ENCODE measurements at regions not wholly inside any gene's neighbourhood (a gene's known extent, or its start where the extent isn't known, plus 50 kb on each side); places are given as distances from the start of the nearest gene placed in this dataset.
A peak's percentile ranks its signal among the peaks of the same experiment; 100 is the strongest.
"Not testable (repeated sequence)": the region's sequence is repeated elsewhere in the genome, so short reads cannot be mapped to it uniquely, and the experiment has no call there.

- DNase-seq: not testable (repeated sequence)
Observed at GRCh38 chr7:142636107-142636506, 113.2 kb upstream of the PRSS1 start.

GRCh38 chr7:142632271-142633134, 116.8 kb upstream of the PRSS1 start:
- peak; percentile 29 for DNase-seq

- no peak for DNase-seq
Observed at GRCh38 chr7:142629588-142630260, 119.5 kb upstream of the PRSS1 start.

- DNase-seq: no peak
Observed at GRCh38 chr7:142628945-142629344, 120.3 kb upstream of the PRSS1 start.

- DNase-seq: not testable (repeated sequence)
Observed at GRCh38 chr7:142627223-142627622, 122.0 kb upstream of the PRSS1 start.

GRCh38 chr7:142626420-142627035, 122.7 kb upstream of the PRSS1 start:
- peak; percentile 31 for DNase-seq

GRCh38 chr7:142625216-142625615, 124.1 kb upstream of the PRSS1 start:
- DNase-seq: not testable (repeated sequence)

- DNase-seq: no peak
Observed at GRCh38 chr7:142620402-142620801, 128.9 kb upstream of the PRSS1 start.

GRCh38 chr7:142618655-142619351, 130.5 kb upstream of the PRSS1 start:
- no peak for DNase-seq

GRCh38 chr7:142616842-142617241, 132.4 kb upstream of the PRSS1 start:
- no peak for DNase-seq

GRCh38 chr7:142616121-142616643, 133.1 kb upstream of the PRSS1 start:
- DNase-seq: no peak

- no peak for DNase-seq
Observed at GRCh38 chr7:142615508-142615907, 133.8 kb upstream of the PRSS1 start.

GRCh38 chr7:142614116-142614515, 135.2 kb upstream of the PRSS1 start:
- DNase-seq: no peak

GRCh38 chr7:142612237-142612881, 136.9 kb upstream of the PRSS1 start:
- no peak for DNase-seq

- DNase-seq: no peak
Observed at GRCh38 chr7:142611566-142612236, 137.6 kb upstream of the PRSS1 start.

- DNase-seq: no peak
Observed at GRCh38 chr7:142608630-142609428, 140.4 kb upstream of the PRSS1 start.

GRCh38 chr7:142607351-142607750, 141.9 kb upstream of the PRSS1 start:
- no peak for DNase-seq

GRCh38 chr7:142606081-142606480, 143.2 kb upstream of the PRSS1 start:
- DNase-seq: no peak

- no peak for DNase-seq
Observed at GRCh38 chr7:142604671-142605070, 144.6 kb upstream of the PRSS1 start.

- DNase-seq: no peak
Observed at GRCh38 chr7:142603870-142604448, 145.3 kb upstream of the PRSS1 start.

- no peak for DNase-seq
Observed at GRCh38 chr7:142602756-142603155, 146.5 kb upstream of the PRSS1 start.

Data from activated CD4-positive, alpha-beta T cell treated with anti-CD3 and anti-CD28 coated beads for 1 hour (primary cell).